Keratinocyte (primary cell): ENCODE measurements at regions not wholly inside any gene's neighbourhood (a gene's known extent, or its start where the extent isn't known, plus 50 kb on each side); places are given as distances from the start of the nearest gene placed in this dataset.

Experiments used
- DNase-seq: peaks from one replicate; pipeline ENCODE4 v3.0.0-alpha.2; 2011; ENCODE audit warnings: low read depth, missing footprints, low spot score
- FAIRE-seq: peaks from 2 replicates; lab custom pipeline; 2011; peaks lifted over from hg19 to GRCh38; lab: Jason Lieb, UNC
- H2AFZ ChIP-seq: 2 replicates; pipeline ENCODE4 v1.6.0; 2012; ENCODE audit warnings: low read length, control low read depth, inconsistent platforms; ENCODE audit not compliant: control insufficient read depth
- H3K27ac ChIP-seq: 2 replicates; pipeline ENCODE4 v1.5.1; 2011; ENCODE audit warnings: low read length; ENCODE audit not compliant: control insufficient read depth, insufficient read depth
- H3K27me3 ChIP-seq: 3 replicates; pipeline ENCODE4 v1.6.0; 2011; ENCODE audit warnings: low read length; ENCODE audit not compliant: control insufficient read depth, insufficient read depth; ENCODE audit errors: extremely low read depth
- H3K36me3 ChIP-seq, 2 experiments: 2 replicates in 1 of 2; 3 replicates in 1 of 2; pipeline ENCODE4 v1.5.1; 2011; ENCODE audit warnings: low read length in 2 of 2, mild to moderate bottlenecking in 1 of 2; ENCODE audit not compliant: control insufficient read depth in 2 of 2, insufficient read depth in 2 of 2; ENCODE audit errors: extremely low read depth in 1 of 2
- H3K4me1 ChIP-seq: 3 replicates; pipeline ENCODE4 v1.5.1; 2011; ENCODE audit warnings: low read length; ENCODE audit not compliant: control insufficient read depth, insufficient read depth; ENCODE audit errors: extremely low read depth
- H3K4me2 ChIP-seq: 3 replicates; pipeline ENCODE4 v1.6.0; 2011; ENCODE audit warnings: low read depth, low read length; ENCODE audit not compliant: control insufficient read depth, insufficient read depth; ENCODE audit errors: extremely low read depth
- H3K4me3 ChIP-seq, 3 experiments: fragments of 200-600 bp in 1 of 3; sonication (generic) in 1 of 3; 2 replicates in 2 of 3; 3 replicates in 1 of 3; pipeline ENCODE4 v1.5.1; 2011 to 2016; ENCODE audit warnings: low read length in 3 of 3, mild to moderate bottlenecking in 3 of 3, control low read depth in 2 of 3, inconsistent platforms in 1 of 3, low read depth in 1 of 3, mixed read lengths in 1 of 3, mixed run types in 1 of 3, moderate library complexity in 1 of 3; ENCODE audit not compliant: control insufficient read depth in 2 of 3, insufficient read depth in 2 of 3; ENCODE audit errors: extremely low read depth in 1 of 3
- H3K79me2 ChIP-seq: 2 replicates; pipeline ENCODE4 v1.6.0; 2012; ENCODE audit warnings: low read length; ENCODE audit not compliant: control insufficient read depth, insufficient read depth
- H3K9ac ChIP-seq: 3 replicates; pipeline ENCODE4 v1.6.0; 2011; ENCODE audit warnings: low read length; ENCODE audit not compliant: control insufficient read depth, insufficient read depth; ENCODE audit errors: extremely low read depth
- H3K9me1 ChIP-seq: 3 replicates; pipeline ENCODE4 v1.6.0; 2011; ENCODE audit warnings: low read length; ENCODE audit not compliant: control insufficient read depth, insufficient read depth; ENCODE audit errors: extremely low read depth
- H3K9me3 ChIP-seq: 2 replicates; pipeline ENCODE4 v1.5.1; 2012; ENCODE audit warnings: low read depth, low read length; ENCODE audit not compliant: control insufficient read depth
- H4K20me1 ChIP-seq: 3 replicates; pipeline ENCODE4 v1.6.0; 2011; ENCODE audit warnings: low read length; ENCODE audit not compliant: control insufficient read depth, insufficient read depth; ENCODE audit errors: extremely low read depth
- CTCF ChIP-seq, 3 experiments: IDR thresholded peaks in 1 of 3; conservative IDR thresholded peaks in 1 of 3; optimal IDR thresholded peaks in 1 of 3; 2 replicates in 2 of 3; 3 replicates in 1 of 3; pipeline versions ENCODE3 to v1.5.1; 2011; ENCODE audit warnings: low read length in 3 of 3, mild to moderate bottlenecking in 3 of 3, moderate library complexity in 2 of 3, control low read depth in 1 of 3, inconsistent platforms in 1 of 3; ENCODE audit not compliant: insufficient read depth in 2 of 3; ENCODE audit errors: extremely low read depth in 1 of 3
- EZH2 ChIP-seq: IDR thresholded peaks from one replicate; pipeline ENCODE4 v1.6.1; 2012; ENCODE audit warnings: inconsistent platforms, mild to moderate bottlenecking, low read length, moderate library complexity
- dilution Hi-C: fragments of 300-500 bp; cut with MboI; formaldehyde crosslinking; loops from one replicate; pipeline ENCODE4 v1.7.0; 2020; ENCODE audit warnings: low sequenced_read_pairs; ENCODE audit not compliant: extremely low pct_ligation_motif_present

- Histone ChIP-seq H3K27ac (no peak overlapping the region), H3K4me1 (peaks cover 18% of the 10 kb centered on the region), H3K79me2 (no peaks in the 10 kb centered on the region), H3K27me3 (no peaks in the 10 kb centered on the region), H3K4me2 (no peak overlapping the region), H4K20me1 (no peaks in the 10 kb centered on the region), H3K9me3 (no peaks in the 10 kb centered on the region), H3K9ac (no peak overlapping the region), H3K4me3 (no peak overlapping the region), H3K9me1 (no peaks in the 10 kb centered on the region), H2AFZ (no peak overlapping the region), H3K36me3 (peaks cover 0 to 2% of the 10 kb centered on the region in 2 experiments)
- DNase-seq (no peak), FAIRE-seq (no peak)
- dilution Hi-C loops, result no loop called here
- TF ChIP-seq CTCF (optimal IDR thresholded peaks at IDR 0.05 in 1 of 3, IDR thresholded peaks at IDR 0.05 in 1 of 3, conservative IDR thresholded peaks at IDR 0.05 in 1 of 3; ENCODE audit: extremely low read depth in 1 of 3, insufficient read depth in 2 of 3, low read length in 3 of 3) (no peak), EZH2 (no peak)
Measured at GRCh38 chr14:31939934-31940333, 137.2 kb upstream of the ARHGAP5 start.

DNA sequence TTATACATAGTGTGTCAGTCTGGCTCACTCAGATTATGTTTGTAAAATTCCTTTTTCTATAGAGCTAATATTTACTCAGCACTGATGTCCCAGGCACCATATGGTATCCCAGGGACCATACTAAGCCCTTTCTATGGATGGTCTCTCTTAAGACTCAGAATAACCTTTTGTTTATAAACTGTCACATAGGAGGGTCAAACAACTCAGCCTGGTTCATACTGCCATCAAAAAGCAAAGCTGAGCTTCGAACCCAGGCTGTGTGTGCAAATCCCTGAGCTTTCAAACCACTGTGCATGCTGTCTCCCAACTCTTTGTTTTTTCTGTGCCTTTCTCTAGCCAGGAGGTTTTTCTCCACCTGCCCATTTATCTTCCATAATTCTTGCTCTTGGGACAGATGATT, 135.6 kb upstream of the ARHGAP5 start:
- H2AFZ ChIP-seq, result no peak overlapping the region
- no peaks in the 10 kb centered on the region for H3K79me2 ChIP-seq
- peaks cover 0 to 2% of the 10 kb centered on the region in 2 experiments for H3K36me3 ChIP-seq
- TF ChIP-seq CTCF (optimal IDR thresholded peaks at IDR 0.05 in 1 of 3, IDR thresholded peaks at IDR 0.05 in 1 of 3, conservative IDR thresholded peaks at IDR 0.05 in 1 of 3; ENCODE audit: extremely low read depth in 1 of 3, insufficient read depth in 2 of 3, low read length in 3 of 3), result no peak
- TF ChIP-seq EZH2, result no peak
- no peaks in the 10 kb centered on the region for H3K27me3 ChIP-seq
- dilution Hi-C loops, result no loop called here
- no peaks in the 10 kb centered on the region for H4K20me1 ChIP-seq
- no peaks in the 10 kb centered on the region for H3K9me3 ChIP-seq
- peaks cover 32% of the 10 kb centered on the region for H3K4me1 ChIP-seq
- no peaks in the 10 kb centered on the region for H3K9me1 ChIP-seq
- no peak overlapping the region for H3K4me2 ChIP-seq
- no peak overlapping the region for H3K27ac ChIP-seq
- DNase-seq (no peak), FAIRE-seq (no peak)
- H3K9ac ChIP-seq, result no peak overlapping the region
- no peak overlapping the region for H3K4me3 ChIP-seq
